H1 (cell line): ENCODE measurements at regions not wholly inside any gene's neighbourhood (a gene's known extent, or its start where the extent isn't known, plus 50 kb on each side); places are given as distances from the start of the nearest gene placed in this dataset.
A peak's percentile ranks its signal among the peaks of the same experiment; 100 is the strongest.

Source experiments
- ATF3 ChIP-seq: IDR thresholded peaks from 2 replicates; pipeline ENCODE4 v1.6.1; 2011; ENCODE audit warnings: low read depth, mild to moderate bottlenecking, low read length; ENCODE audit not compliant: insufficient read depth
- CHD7 ChIP-seq: fragments of 300-600 bp; sonication (generic); IDR thresholded peaks from 2 replicates; pipeline ENCODE4 v1.7.1; 2012; ENCODE audit warnings: low read length, moderate library complexity, mild to moderate bottlenecking, inconsistent platforms; ENCODE audit not compliant: insufficient replicate concordance
- EP300 ChIP-seq, 2 experiments: IDR thresholded peaks; 1 replicate in 1 of 2; 2 replicates in 1 of 2; pipeline ENCODE4 v1.6.1; 2011 to 2012; ENCODE audit warnings: low read depth in 2 of 2, low read length in 2 of 2, mild to moderate bottlenecking in 2 of 2, borderline replicate concordance in 1 of 2, inconsistent platforms in 1 of 2, moderate library complexity in 1 of 2
- EZH2 ChIP-seq: fragments of 200-600 bp; sonication (generic); IDR thresholded peaks from 2 replicates; pipeline ENCODE4 v1.7.1; 2012; ENCODE audit warnings: low read depth, mild to moderate bottlenecking, moderate library complexity, low read length, inconsistent platforms; ENCODE audit not compliant: severe bottlenecking
- GABPA ChIP-seq: IDR thresholded peaks from 2 replicates; pipeline ENCODE4 v1.6.1; 2011; ENCODE audit warnings: mild to moderate bottlenecking, low read length, moderate library complexity, borderline replicate concordance; ENCODE audit not compliant: insufficient read depth
- MAFK ChIP-seq: IDR thresholded peaks from 2 replicates; pipeline ENCODE4 v1.6.1; 2012; ENCODE audit warnings: low read depth, mild to moderate bottlenecking, improper control_type of control experiment, low read length
- POLR2AphosphoS5 ChIP-seq: IDR thresholded peaks from 2 replicates; pipeline ENCODE4 v1.6.1; 2011; ENCODE audit warnings: low read depth, low read length
- TF ChIP-seq, protein P1 (sequence below): IDR thresholded peaks from 2 replicates; pipeline ENCODE4 v1.6.1; 2012; ENCODE audit warnings: inconsistent platforms

DNA sequence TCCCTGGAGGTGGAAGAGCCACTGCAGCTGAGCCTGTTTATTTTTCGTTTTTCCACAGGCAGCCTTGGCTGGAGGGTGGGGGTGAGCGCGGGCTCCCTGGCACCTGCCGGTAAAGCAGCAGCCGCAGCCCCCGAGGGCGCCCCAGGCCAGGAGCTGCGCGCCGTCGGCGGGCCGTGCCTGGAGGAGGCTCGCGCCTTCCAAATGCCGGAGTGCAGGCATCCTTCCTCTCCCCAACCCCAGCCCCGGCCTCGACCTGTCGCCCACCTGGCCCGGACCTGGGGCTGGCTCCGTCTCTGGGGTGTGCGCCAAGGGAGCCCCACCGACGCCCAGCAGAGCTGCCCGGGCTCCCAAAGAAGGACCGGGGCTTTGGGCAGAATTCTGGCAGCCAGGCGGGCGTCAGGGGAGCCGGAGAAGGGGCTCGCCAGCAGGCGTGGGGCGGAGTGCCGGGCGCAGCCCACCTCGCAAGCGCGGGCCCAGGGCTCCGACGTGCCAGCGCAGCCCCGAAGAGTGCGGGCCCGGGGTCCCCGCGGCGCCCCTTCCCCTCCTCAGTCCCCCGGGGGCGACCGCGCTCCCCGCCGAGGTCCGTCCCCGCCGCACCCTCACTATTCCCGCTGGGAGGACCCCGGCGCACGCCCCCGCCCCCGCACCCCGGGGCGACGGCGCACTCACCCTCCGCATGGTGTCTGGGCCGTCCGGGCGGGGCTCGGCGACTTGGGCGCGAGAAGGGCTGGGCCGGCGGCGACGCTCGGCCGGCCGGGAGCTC, 130.3 kb downstream of the NDUFA12 start (continued):
- TF ChIP-seq EP300 (IDR thresholded peaks at IDR 0.05; ENCODE audit: borderline replicate concordance in 1 of 2, low read depth in 2 of 2, low read length in 2 of 2), result no peak
- no peak for TF ChIP-seq CHD7
- no peak for TF ChIP-seq ATF3
- TF ChIP-seq GABPA, result peak; percentile 49; the same call in 1 of the 2 replicates
- TF ChIP-seq POLR2AphosphoS5, result no peak
- peak; percentile 15 for TF ChIP-seq EZH2
- TF ChIP-seq, protein P1, sequence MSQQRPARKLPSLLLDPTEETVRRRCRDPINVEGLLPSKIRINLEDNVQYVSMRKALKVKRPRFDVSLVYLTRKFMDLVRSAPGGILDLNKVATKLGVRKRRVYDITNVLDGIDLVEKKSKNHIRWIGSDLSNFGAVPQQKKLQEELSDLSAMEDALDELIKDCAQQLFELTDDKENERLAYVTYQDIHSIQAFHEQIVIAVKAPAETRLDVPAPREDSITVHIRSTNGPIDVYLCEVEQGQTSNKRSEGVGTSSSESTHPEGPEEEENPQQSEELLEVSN, result no peak; the same call in 1 of the 2 replicates
- TF ChIP-seq MAFK, result no peak
